ELR (cell line): ENCODE measurements at regions not wholly inside any gene's neighbourhood (a gene's known extent, or its start where the extent isn't known, plus 50 kb on each side); places are given as distances from the start of the nearest gene placed in this dataset.
A peak's percentile ranks its signal among the peaks of the same experiment; 100 is the strongest.

ENCODE experiments used
- DNase-seq: peaks from one replicate; pipeline ENCODE4 v3.0.0-alpha.2; 2015; ENCODE audit warnings: low read depth

- DNase-seq = no peak
Observed at GRCh38 chr14:38116895-38117294, 90.8 kb upstream of the SSTR1 start.

GRCh38 chr14:38120109-38120508 is 87.6 kb upstream of the SSTR1 start:
- no peak for DNase-seq

- no peak for DNase-seq
Observed at GRCh38 chr14:38121320-38122020, 86.2 kb upstream of the SSTR1 start.

- peak; percentile 87 for DNase-seq
Observed at GRCh38 chr14:38122241-38122640, 85.5 kb upstream of the SSTR1 start.

GRCh38 chr14:38124506-38124905 is 83.2 kb upstream of the SSTR1 start:
- no peak for DNase-seq

- DNase-seq = no peak
Observed at GRCh38 chr14:38125481-38126037, 82.1 kb upstream of the SSTR1 start.

- DNase-seq = no peak
Observed at GRCh38 chr14:38127356-38127755, 80.3 kb upstream of the SSTR1 start.

GRCh38 chr14:38127784-38128183 is 79.9 kb upstream of the SSTR1 start:
- no peak for DNase-seq

GRCh38 chr14:38128640-38129039 is 79.1 kb upstream of the SSTR1 start:
- no peak for DNase-seq

GRCh38 chr14:38129192-38129591 is 78.5 kb upstream of the SSTR1 start:
- DNase-seq = no peak

GRCh38 chr14:38129705-38130104 is 78.0 kb upstream of the SSTR1 start:
- no peak for DNase-seq

- DNase-seq = no peak
Observed at GRCh38 chr14:38134416-38135030, 73.2 kb upstream of the SSTR1 start.

GRCh38 chr14:38135106-38135867 is 72.4 kb upstream of the SSTR1 start:
- DNase-seq = no peak

- peak; percentile 33 for DNase-seq
Observed at GRCh38 chr14:38137005-38137404, 70.7 kb upstream of the SSTR1 start.

- DNase-seq = peak; percentile 64
Observed at GRCh38 chr14:38138473-38139138, 69.1 kb upstream of the SSTR1 start.

- no peak for DNase-seq
Observed at GRCh38 chr14:38139926-38140325, 67.8 kb upstream of the SSTR1 start.

GRCh38 chr14:38143170-38143569 is 64.5 kb upstream of the SSTR1 start:
- DNase-seq = peak; percentile 66

GRCh38 chr14:38143659-38144505 is 63.8 kb upstream of the SSTR1 start:
- DNase-seq = peak; percentile 92

GRCh38 chr14:38145142-38145541 is 62.6 kb upstream of the SSTR1 start:
- no peak for DNase-seq

- peak; percentile 33 for DNase-seq
Observed at GRCh38 chr14:38150075-38150474, 57.6 kb upstream of the SSTR1 start.
